CD14-positive monocyte (primary cell): ENCODE measurements at regions not wholly inside any gene's neighbourhood (a gene's known extent, or its start where the extent isn't known, plus 50 kb on each side); places are given as distances from the start of the nearest gene placed in this dataset.

Experiments used
- DNase-seq, 3 donors: peaks; one replicate each; pipeline ENCODE4 v3.0.0-alpha.2; 2011 to 2022
- H2AFZ ChIP-seq: 2 replicates; pipeline ENCODE4 v1.6.0; 2012; ENCODE audit warnings: mild to moderate bottlenecking, low read depth, low read length, inconsistent platforms; ENCODE audit not compliant: insufficient read depth, poor library complexity, severe bottlenecking
- H3K27ac ChIP-seq, 2 donors: 1 replicate in 1 of 2; 2 replicates in 1 of 2; pipeline ENCODE4 v1.5.1; 2012 to 2013; ENCODE audit warnings: low read length in 2 of 2, control low read depth in 1 of 2, inconsistent platforms in 1 of 2, low read depth in 1 of 2, mild to moderate bottlenecking in 1 of 2
- H3K27me3 ChIP-seq, 2 donors: one replicate each; pipeline versions ENCODE4 v1.6.0 to v1.6.1; 2011 to 2013; ENCODE audit warnings: low read length in 2 of 2; ENCODE audit not compliant: control insufficient read depth in 2 of 2, insufficient read depth in 2 of 2
- H3K36me3 ChIP-seq, 2 donors: replicated peaks in 1 of 2; 1 replicate in 1 of 2; 2 replicates in 1 of 2; pipeline versions ENCODE4 v1.5.1 to v1.6.1; 2012 to 2013; ENCODE audit warnings: low read length in 2 of 2, control low read depth in 1 of 2, inconsistent platforms in 1 of 2, mild to moderate bottlenecking in 1 of 2; ENCODE audit not compliant: insufficient read depth in 2 of 2, control insufficient read depth in 1 of 2
- H3K4me1 ChIP-seq, 2 donors: 1 replicate in 1 of 2; 2 replicates in 1 of 2; pipeline versions ENCODE4 v1.5.1 to v1.6.1; 2012 to 2013; ENCODE audit warnings: low read length in 2 of 2, control low read depth in 1 of 2, inconsistent platforms in 1 of 2, mild to moderate bottlenecking in 1 of 2, moderate library complexity in 1 of 2; ENCODE audit not compliant: insufficient read depth in 2 of 2, control insufficient read depth in 1 of 2
- H3K4me2 ChIP-seq: replicated peaks from 2 replicates; pipeline ENCODE3; 2012; ENCODE audit warnings: low read length, moderate library complexity, mild to moderate bottlenecking; ENCODE audit not compliant: poor library complexity, severe bottlenecking; ENCODE audit errors: extremely low read depth
- H3K4me3 ChIP-seq, 3 experiments: fragments of 200-600 bp in 1 of 3; sonication (generic) in 1 of 3; replicated peaks in 1 of 3; 1 replicate in 2 of 3; 2 replicates in 1 of 3; pipeline ENCODE4 v1.5.1; 2011 to 2013; ENCODE audit warnings: low read length in 3 of 3, mild to moderate bottlenecking in 3 of 3, control low read depth in 2 of 3, low read depth in 2 of 3, inconsistent platforms in 1 of 3, moderate library complexity in 1 of 3
- H3K79me2 ChIP-seq: 2 replicates; pipeline ENCODE4 v1.6.0; 2012; ENCODE audit warnings: mild to moderate bottlenecking, control low read depth, inconsistent platforms, low read length, moderate library complexity; ENCODE audit not compliant: insufficient read depth
- H3K9ac ChIP-seq: 2 replicates; pipeline ENCODE4 v1.6.0; 2017; ENCODE audit warnings: low read length, mild to moderate bottlenecking; ENCODE audit not compliant: insufficient read depth, poor library complexity, severe bottlenecking
- H3K9me3 ChIP-seq, 2 donors: replicated peaks in 1 of 2; 1 replicate in 1 of 2; 2 replicates in 1 of 2; pipeline versions ENCODE4 v1.5.1 to v1.6.1; 2012 to 2013; ENCODE audit warnings: low read length in 2 of 2, control low read depth in 1 of 2; ENCODE audit not compliant: control insufficient read depth in 1 of 2, insufficient read depth in 1 of 2
- H4K20me1 ChIP-seq: 2 replicates; pipeline ENCODE4 v1.6.0; 2012; ENCODE audit warnings: mild to moderate bottlenecking, low read length, control low read depth, moderate library complexity; ENCODE audit not compliant: insufficient read depth
- H3K27ac Mint-ChIP-seq, 7 donors: one replicate each; pipeline ENCODE4 v1.8.0; 2020; ENCODE audit warnings: mild to moderate bottlenecking in 7 of 7, mixed read lengths in 7 of 7, moderate library complexity in 6 of 7, inconsistent platforms in 2 of 7
- H3K27me3 Mint-ChIP-seq, 3 donors: one replicate each; pipeline ENCODE4 v1.8.0; 2021 to 2022; ENCODE audit warnings: low read depth in 3 of 3, mild to moderate bottlenecking in 3 of 3, mixed read lengths in 3 of 3, moderate library complexity in 3 of 3, inconsistent platforms in 1 of 3
- H3K36me3 Mint-ChIP-seq, 2 donors: one replicate each; pipeline ENCODE4 v1.8.0; 2020; ENCODE audit warnings: mixed read lengths in 2 of 2, inconsistent platforms in 1 of 2, mild to moderate bottlenecking in 1 of 2
- H3K4me1 Mint-ChIP-seq: one replicate; pipeline ENCODE4 v1.8.0; 2020; ENCODE audit warnings: mild to moderate bottlenecking, mixed read lengths
- H3K4me3 Mint-ChIP-seq, 2 donors: one replicate each; pipeline ENCODE4 v1.8.0; 2020; ENCODE audit warnings: mild to moderate bottlenecking in 2 of 2, mixed read lengths in 2 of 2, moderate library complexity in 1 of 2
- H3K9me3 Mint-ChIP-seq, 7 donors: one replicate each; pipeline ENCODE4 v1.8.0; 2020 to 2022; ENCODE audit warnings: mixed read lengths in 7 of 7, mild to moderate bottlenecking in 6 of 7, moderate library complexity in 6 of 7, inconsistent platforms in 2 of 7
- CTCF ChIP-seq: fragments of 200-600 bp; IDR thresholded peaks from one replicate; pipeline ENCODE4 v1.8.0; 2022; ENCODE audit warnings: antibody characterized with exemption, mild to moderate bottlenecking
- WGBS: methylation state at CpG from one replicate; pipeline ENCODE4 v1.1.5; 2013; ENCODE audit warnings: missing lambda C conversion rate; ENCODE audit not compliant: insufficient coverage; 5-methylcytosine and 5-hydroxymethylcytosine counted together
- intact Hi-C, 2 donors: fragments of 100-400 bp; cut with micrococcal nuclease; formaldehyde crosslinking; loops; one replicate each; pipeline versions ENCODE4 v1.15.0 to v1.15.1; 2023

- Histone ChIP-seq H3K9me3 (peaks cover 0 to 7% of the 10 kb centered on the region in 2 donors), H3K36me3 (no peaks in the 10 kb centered on the region), H3K4me1 (no peaks in the 10 kb centered on the region), H3K27me3 (no peaks in the 10 kb centered on the region), H2AFZ (no peak overlapping the region), H3K4me3 (no peak overlapping the region), H3K79me2 (no peaks in the 10 kb centered on the region), H3K4me2 (no peak overlapping the region), H4K20me1 (no peaks in the 10 kb centered on the region), H3K27ac (no peak overlapping the region), H3K9ac (no peak overlapping the region)
- DNase-seq, result no peak
- Mint-ChIP-seq H3K27me3 (no peaks in the 10 kb centered on the region), H3K4me3 (no peak overlapping the region), H3K4me1 (no peaks in the 10 kb centered on the region), H3K36me3 (no peaks in the 10 kb centered on the region), H3K9me3 (peaks cover 0 to 6% (median 4%) of the 10 kb centered on the region in 7 donors), H3K27ac (no peak overlapping the region)
- intact Hi-C loops, result no loop called here
- no peak for TF ChIP-seq CTCF
Observed at GRCh38 chr9:22643541-22643940, 196.9 kb downstream of the DMRTA1 start.

GRCh38 chr9:22645893-22646292 is 199.3 kb downstream of the DMRTA1 start:
- H3K4me2 ChIP-seq, result no peak overlapping the region
- H3K9ac ChIP-seq, result no peak overlapping the region
- no peaks in the 10 kb centered on the region for H4K20me1 ChIP-seq
- H2AFZ ChIP-seq, result no peak overlapping the region
- no CpG with 5 or more reads among the region's 2 CpGs for WGBS
- H3K9me3 ChIP-seq, result peaks cover 0 to 7% of the 10 kb centered on the region in 2 donors
- no peak for DNase-seq
- H3K79me2 ChIP-seq, result no peaks in the 10 kb centered on the region
- H3K4me3 Mint-ChIP-seq, result no peak overlapping the region
- H3K9me3 Mint-ChIP-seq, result peaks cover 0 to 6% (median 4%) of the 10 kb centered on the region in 7 donors
- no peak overlapping the region for H3K27ac Mint-ChIP-seq
- no peaks in the 10 kb centered on the region for H3K4me1 ChIP-seq
- H3K4me3 ChIP-seq, result no peak overlapping the region
- no peaks in the 10 kb centered on the region for H3K36me3 ChIP-seq
- no peaks in the 10 kb centered on the region for H3K4me1 Mint-ChIP-seq
- H3K27ac ChIP-seq, result no peak overlapping the region
- no peaks in the 10 kb centered on the region for H3K36me3 Mint-ChIP-seq
- intact Hi-C loops, result no loop called here
- no peak for TF ChIP-seq CTCF
- no peaks in the 10 kb centered on the region for H3K27me3 Mint-ChIP-seq
- no peaks in the 10 kb centered on the region for H3K27me3 ChIP-seq
